H54 (cell line): ENCODE measurements at regions not wholly inside any gene's neighbourhood (a gene's known extent, or its start where the extent isn't known, plus 50 kb on each side); places are given as distances from the start of the nearest gene placed in this dataset.
A peak's percentile ranks its signal among the peaks of the same experiment; 100 is the strongest.
"Not testable (repeated sequence)": the region's sequence is repeated elsewhere in the genome, so short reads cannot be mapped to it uniquely, and the experiment has no call there.

Source experiments
- DNase-seq: peaks from one replicate; pipeline ENCODE4 v3.0.0; 2011; ENCODE audit warnings: low spot score, mixed read lengths; ENCODE audit not compliant: insufficient read length
- FAIRE-seq: peaks from 3 replicates; lab custom pipeline; 2011; peaks lifted over from hg19 to GRCh38; lab: Jason Lieb, UNC
- POLR2A ChIP-seq: IDR thresholded peaks from 2 replicates; pipeline ENCODE4 v1.6.1; 2011; ENCODE audit warnings: low read depth, mild to moderate bottlenecking, low read length

DNA sequence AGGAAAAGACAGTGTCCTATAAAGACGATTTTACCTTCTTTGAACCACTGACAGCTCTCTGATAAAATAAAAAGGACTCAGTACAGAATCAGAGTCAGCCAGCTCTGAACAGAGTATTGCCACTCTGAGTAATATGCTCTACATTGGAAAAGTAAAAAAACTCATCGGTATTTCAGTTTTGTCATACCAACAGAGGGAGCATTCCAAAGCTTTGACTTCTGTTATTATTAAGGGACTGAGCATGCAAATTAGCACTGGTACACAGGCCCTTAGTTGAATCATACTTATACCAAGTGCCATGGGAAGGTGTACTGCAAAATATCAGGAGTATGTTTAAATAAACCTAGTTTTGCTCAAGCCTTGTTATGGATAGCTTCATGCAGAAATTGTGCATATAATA, 509.0 kb upstream of the KIF2B start:
- DNase-seq: no peak
- TF ChIP-seq POLR2A: no peak
- FAIRE-seq: peak; percentile 58

- FAIRE-seq (no peak), DNase-seq (no peak)
- no peak for TF ChIP-seq POLR2A
Measured at GRCh38 chr17:53278466-53278865, 544.3 kb upstream of the KIF2B start.

GRCh38 chr17:53273126-53273525, 549.6 kb upstream of the KIF2B start:
- no peak for TF ChIP-seq POLR2A
- FAIRE-seq (no peak), DNase-seq (no peak)

DNA sequence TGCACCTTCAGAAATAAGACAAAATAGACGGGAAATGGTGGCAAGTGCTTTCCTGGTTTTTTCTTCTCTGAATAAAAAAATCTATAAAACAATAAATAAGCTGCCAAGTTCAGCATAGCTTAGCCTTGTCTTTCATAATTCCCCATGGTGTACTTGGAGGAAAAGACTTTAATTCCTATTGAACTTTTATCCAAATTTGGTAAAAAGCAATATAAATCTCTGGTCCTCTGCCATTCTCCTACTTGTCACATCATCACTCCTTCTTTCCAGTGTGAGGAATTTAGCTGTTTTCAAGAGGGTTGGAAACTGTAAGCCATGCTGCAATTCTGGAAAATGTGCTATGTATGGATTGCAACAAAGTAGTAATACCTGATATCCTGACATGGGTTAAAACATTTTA, 551.8 kb upstream of the KIF2B start:
- TF ChIP-seq POLR2A: no peak
- DNase-seq (no peak), FAIRE-seq (no peak)

- no peak for TF ChIP-seq POLR2A
- DNase-seq: no peak
- FAIRE-seq: no peak
Measured at GRCh38 chr17:53264730-53265129, 558.0 kb upstream of the KIF2B start.

DNA sequence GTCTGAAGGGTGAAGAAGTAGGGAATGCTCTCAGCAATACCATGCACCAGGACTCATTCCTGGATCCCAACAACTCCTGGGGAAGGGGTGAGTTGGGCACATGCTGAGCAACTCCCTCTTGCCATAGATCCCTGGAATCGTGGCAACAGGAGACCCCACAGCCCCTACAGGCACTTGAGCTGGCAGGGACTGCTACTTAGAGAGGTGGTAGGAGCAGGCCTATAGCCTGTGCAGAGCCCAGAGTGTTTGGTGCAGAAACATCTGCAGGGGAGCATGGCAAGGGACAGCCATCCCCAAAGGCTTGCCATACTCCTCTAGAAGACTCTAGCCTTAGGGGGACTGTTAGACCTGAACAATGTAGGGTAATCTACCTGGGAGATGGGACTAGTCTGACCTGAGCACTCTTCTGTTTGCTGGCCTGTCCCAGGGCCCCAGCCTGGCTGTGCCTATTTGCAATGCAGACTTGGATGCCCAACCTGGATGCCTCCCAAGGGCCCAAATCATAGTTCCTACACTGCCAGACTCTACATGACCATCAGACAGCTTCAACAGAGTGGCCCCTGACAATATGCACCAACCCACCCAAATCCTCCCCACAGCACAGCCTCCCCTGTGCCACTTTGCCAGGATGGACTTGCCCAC, 568.6 kb upstream of the KIF2B start:
- no peak for FAIRE-seq
- DNase-seq: no peak
- no peak for TF ChIP-seq POLR2A

GRCh38 chr17:53249036-53249435, 573.7 kb upstream of the KIF2B start:
- DNase-seq (no peak), FAIRE-seq (no peak)
- no peak for TF ChIP-seq POLR2A

DNA sequence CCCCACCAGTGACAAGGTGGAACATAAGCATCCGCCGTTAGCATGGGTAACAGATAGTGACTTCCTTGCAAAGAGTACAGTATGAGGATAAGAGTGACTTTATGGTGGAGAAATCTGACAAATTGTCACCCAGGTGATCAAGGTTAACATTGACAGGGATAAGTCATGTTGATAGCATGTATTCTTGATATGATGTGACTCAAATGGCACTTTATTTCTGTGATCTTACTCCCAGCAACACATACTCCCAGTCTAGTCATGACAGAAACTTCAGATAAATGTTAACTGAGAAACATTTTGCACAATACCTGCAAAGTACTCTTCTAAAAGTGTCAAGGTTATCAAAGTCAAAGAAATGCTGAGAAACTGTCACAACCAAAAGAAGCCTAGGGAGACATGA, 588.6 kb upstream of the KIF2B start:
- no peak for TF ChIP-seq POLR2A
- DNase-seq: no peak
- no peak for FAIRE-seq

DNA sequence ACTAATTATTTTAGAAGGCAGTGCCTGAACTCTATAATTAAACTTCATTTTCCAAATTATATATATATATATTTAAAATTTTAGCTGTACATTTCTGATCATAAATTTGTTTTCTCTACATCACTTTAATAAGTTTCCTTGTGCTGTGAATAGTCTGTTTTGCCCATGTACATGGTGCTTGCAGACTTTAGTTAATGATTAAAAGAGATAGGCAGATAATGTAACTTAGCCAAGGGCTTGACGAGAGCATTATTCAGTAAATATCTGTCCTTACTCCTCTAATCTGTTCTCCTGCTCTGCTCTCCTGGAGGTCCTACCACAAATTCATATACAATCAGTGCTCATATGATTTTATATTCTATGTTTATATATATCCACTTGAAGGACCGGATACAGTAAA, 595.2 kb upstream of the KIF2B start:
- no peak for TF ChIP-seq POLR2A
- DNase-seq (no peak), FAIRE-seq (no peak)

DNA sequence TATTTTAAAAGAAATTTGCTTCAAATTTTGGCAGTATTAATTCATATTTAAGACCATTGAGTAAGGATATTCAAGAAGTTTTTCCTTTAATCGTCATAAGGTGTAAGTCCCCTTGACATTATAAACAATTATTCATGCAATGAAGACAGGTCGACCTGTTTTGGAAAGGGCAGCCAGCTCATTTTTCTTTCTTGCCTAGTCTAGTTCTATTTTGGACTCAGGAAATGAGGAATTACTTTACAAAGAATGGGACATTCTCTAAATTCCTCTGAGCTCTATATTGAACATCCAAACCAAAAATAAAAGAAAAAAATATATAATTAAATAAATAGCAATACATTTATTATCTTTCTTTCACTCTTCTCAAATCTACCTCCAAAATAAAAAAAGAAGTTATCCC, 595.6 kb upstream of the KIF2B start:
- no peak for TF ChIP-seq POLR2A
- no peak for DNase-seq
- no peak for FAIRE-seq

DNA sequence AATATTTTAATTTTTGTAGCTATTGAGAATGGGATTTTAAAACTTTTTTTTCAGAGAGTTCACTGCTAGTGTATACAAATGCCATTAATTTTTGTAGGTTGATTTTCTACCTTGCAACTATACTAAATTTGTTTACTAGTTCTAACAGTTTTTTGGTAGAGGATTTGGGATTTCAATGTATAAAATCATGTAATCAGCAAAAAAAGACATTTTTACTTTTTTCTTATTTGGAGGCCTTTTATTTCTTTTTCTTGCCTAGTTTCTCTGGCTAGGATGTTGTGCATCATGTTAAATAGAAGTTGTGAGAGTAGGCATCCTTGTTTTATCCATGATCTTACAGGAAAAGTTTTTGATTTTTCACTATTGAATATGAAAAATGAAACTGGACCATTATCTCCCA, 602.9 kb upstream of the KIF2B start:
- no peak for TF ChIP-seq POLR2A
- no peak for FAIRE-seq
- DNase-seq: no peak

DNA sequence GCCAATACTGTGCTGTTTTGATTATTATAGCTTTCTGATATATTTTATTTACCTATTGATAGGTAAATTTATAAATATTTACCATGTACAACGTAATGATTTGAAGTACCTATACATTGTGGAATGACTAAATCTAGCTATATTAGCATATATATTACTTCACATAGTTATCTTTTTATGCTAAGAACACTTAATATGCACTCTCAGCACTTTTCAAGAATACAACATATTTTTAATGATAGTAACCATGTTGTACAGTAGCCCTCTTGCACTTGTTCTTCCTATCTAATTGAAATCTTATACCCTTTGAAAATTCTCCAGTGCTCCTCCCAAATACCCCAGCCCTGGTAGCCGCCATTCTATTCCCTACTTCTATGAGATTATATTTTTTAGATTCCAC, 604.0 kb upstream of the KIF2B start:
- DNase-seq (no peak), FAIRE-seq (no peak)
- no peak for TF ChIP-seq POLR2A

GRCh38 chr17:53217311-53217710, 605.4 kb upstream of the KIF2B start:
- TF ChIP-seq POLR2A: no peak
- DNase-seq (no peak), FAIRE-seq (no peak)

DNA sequence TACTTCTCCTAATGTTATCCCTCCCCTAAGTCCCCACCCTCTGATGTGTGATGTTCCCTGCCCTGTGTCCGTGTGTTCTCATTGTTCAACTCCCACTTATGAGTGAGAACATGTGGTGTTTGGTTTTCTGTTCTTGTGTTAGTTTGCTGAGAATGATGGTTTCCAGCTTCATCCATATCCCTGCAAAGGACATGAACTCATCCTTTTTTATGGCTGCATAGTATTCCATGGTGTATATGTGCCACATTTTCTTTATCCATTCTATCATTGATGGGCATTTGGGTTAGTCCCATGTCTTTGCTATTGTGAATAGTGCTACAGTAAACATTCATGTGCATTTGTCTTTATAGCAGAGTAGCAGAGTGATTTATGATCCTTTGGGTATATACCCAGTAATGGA, 613.8 kb upstream of the KIF2B start:
- not testable (repeated sequence) for DNase-seq, FAIRE-seq

DNA sequence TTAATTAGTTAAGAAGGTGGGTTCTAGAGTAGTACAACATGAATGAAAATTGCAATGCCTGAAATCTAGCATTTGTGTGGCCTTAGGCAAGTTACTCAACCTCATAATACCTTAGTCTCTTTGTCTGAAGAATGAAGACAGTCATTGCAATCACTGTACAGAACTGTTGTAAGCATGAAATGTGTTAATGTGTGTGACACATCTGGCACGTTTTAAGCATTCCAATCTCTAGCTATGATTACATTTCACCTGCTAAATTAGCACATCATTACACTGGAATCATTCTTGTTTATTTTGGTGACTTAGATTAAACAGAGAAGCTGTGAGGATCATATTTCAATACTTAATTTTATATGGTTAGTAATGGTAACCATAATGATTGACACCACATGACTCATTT, 629.7 kb upstream of the KIF2B start:
- DNase-seq (no peak), FAIRE-seq (no peak)
- TF ChIP-seq POLR2A: no peak

DNA sequence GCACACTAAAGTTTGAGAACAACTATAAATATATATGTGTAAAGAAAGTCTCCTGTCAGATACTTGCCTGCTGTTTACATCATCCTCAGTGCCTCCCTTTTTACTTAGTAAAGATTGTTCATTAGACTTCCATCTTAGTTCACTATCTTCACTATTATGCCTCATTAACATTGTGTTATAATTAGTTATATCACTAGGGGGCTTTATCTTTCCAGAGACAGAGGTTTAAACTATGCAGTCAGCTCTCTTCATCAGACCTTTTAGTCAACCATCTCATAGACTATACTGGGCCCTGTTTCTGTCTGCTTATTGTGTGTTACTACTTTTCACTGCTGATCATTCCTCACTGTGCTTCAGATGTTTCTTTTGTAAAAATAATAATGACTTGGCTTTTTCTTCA, 630.8 kb upstream of the KIF2B start:
- DNase-seq (no peak), FAIRE-seq (no peak)
- TF ChIP-seq POLR2A: no peak
